ENCODE measurements at regions not wholly inside any gene's neighbourhood (a gene's known extent, or its start where the extent isn't known, plus 50 kb on each side); places are given as distances from the start of the nearest gene placed in this dataset.

- Histone ChIP-seq H4K8ac (ENCODE audit: extremely low read depth, insufficient read depth, low read length) (no peak overlapping the region), H2BK5ac (ENCODE audit: low read depth, low read length) (no peak overlapping the region), H3K14ac (ENCODE audit: insufficient read length) (no peak overlapping the region), H3K27me3 (replicated peaks in 1 of 4; ENCODE audit: control insufficient read depth in 3 of 4, extremely low read depth in 1 of 4, insufficient read depth in 3 of 4, low read length in 3 of 4) (no peaks in the 10 kb centered on the region), H3K4me2 (ENCODE audit: insufficient read depth in 1 of 2, low read depth in 2 of 2, low read length in 2 of 2) (no peak overlapping the region), H3K4me1 (replicated peaks in 1 of 4; ENCODE audit: control insufficient read depth in 3 of 4, insufficient read depth in 4 of 4, low read length in 3 of 4) (no peaks in the 10 kb centered on the region; a peak in 1 of 7 replicates), H3K36me3 (ENCODE audit: control insufficient read depth in 2 of 4, insufficient read depth in 4 of 4, low read length in 3 of 4) (no peaks in the 10 kb centered on the region), H3K23ac (ENCODE audit: insufficient read length) (no peak overlapping the region), H4K91ac (replicated peaks; ENCODE audit: insufficient read length, low read length) (no peak overlapping the region), H3K27ac (ENCODE audit: low read depth, low read length) (no peak overlapping the region), H2BK20ac (ENCODE audit: low read length) (no peak overlapping the region), H3K4me3 (ENCODE audit: extremely low read depth in 1 of 4, insufficient read depth in 2 of 4, low read depth in 3 of 4, low read length in 4 of 4) (no peak overlapping the region), H3K79me1 (ENCODE audit: low read depth, low read length) (no peaks in the 10 kb centered on the region), H3K56ac (replicated peaks; ENCODE audit: insufficient read length, low read depth, low read length) (no peak overlapping the region), H3K23me2 (ENCODE audit: low read depth, low read length) (no peaks in the 10 kb centered on the region), H2BK15ac (ENCODE audit: low read length) (no peak overlapping the region), H3K9me3 (ENCODE audit: insufficient read depth in 2 of 2, low read depth in 1 of 2, low read length in 1 of 2) (no peaks in the 10 kb centered on the region), H4K5ac (ENCODE audit: insufficient read length, low read depth, low read length) (no peak overlapping the region), H4K20me1 (replicated peaks in 1 of 2; ENCODE audit: control insufficient read depth in 1 of 2, insufficient read depth in 2 of 2, low read length in 2 of 2) (no peaks in the 10 kb centered on the region), H2AK5ac (ENCODE audit: low read depth, low read length) (no peak overlapping the region), H2BK120ac (replicated peaks; ENCODE audit: low read depth, low read length) (no peak overlapping the region), H3K79me2 (ENCODE audit: control insufficient read depth in 1 of 2, insufficient read depth in 2 of 2, low read length in 2 of 2) (no peaks in the 10 kb centered on the region), H3K18ac (ENCODE audit: extremely low read depth, low read length) (no peak overlapping the region), H3K4ac (replicated peaks; ENCODE audit: insufficient read length, low read depth, low read length) (no peak overlapping the region), H2BK12ac (ENCODE audit: low read depth, low read length) (no peak overlapping the region), H3K9ac (replicated peaks in 1 of 4; ENCODE audit: extremely low read depth in 1 of 4, low read depth in 3 of 4, low read length in 3 of 4) (no peak overlapping the region), H2AFZ (ENCODE audit: low read length) (no peak overlapping the region)
- WGBS, 2 experiments (ENCODE audit: extremely low coverage in 1 of 2, insufficient coverage in 1 of 2, insufficient read length in 1 of 2, insufficient replicate concordance in 2 of 2, low coverage in 1 of 2, low lambda C conversion rate in 2 of 2, missing lambda C conversion rate in 1 of 2): 80% methylated on average over 11 of the region's 11 CpGs; no CpG with 5 or more reads in 1 of the 2 experiments
- DNase-seq (ENCODE audit: low read depth in 1 of 2, low spot score in 2 of 2): no peak
- TF ChIP-seq SIRT6 (IDR thresholded peaks at IDR 0.05; ENCODE audit: low read length): no peak
- no peak for TF ChIP-seq CTCF (IDR thresholded peaks at IDR 0.05; ENCODE audit: control extremely low read depth in 1 of 3, insufficient read depth in 1 of 3, low read depth in 1 of 3, low read length in 3 of 3)
- TF ChIP-seq SP2 (IDR thresholded peaks at IDR 0.05; ENCODE audit: low read length): no peak
- no peak for TF ChIP-seq RXRA (IDR thresholded peaks at IDR 0.05; ENCODE audit: insufficient read depth, low read depth, low read length)
- no peak for TF ChIP-seq ATF3 (IDR thresholded peaks at IDR 0.05; ENCODE audit: insufficient read depth, low read depth, low read length)
- TF ChIP-seq CBX5 (IDR thresholded peaks at IDR 0.05; ENCODE audit: low read depth, low read length): no peak
- TF ChIP-seq TBP (IDR thresholded peaks at IDR 0.05; ENCODE audit: low read depth, low read length): no peak
- TF ChIP-seq TAF7 (optimal IDR thresholded peaks at IDR 0.05; ENCODE audit: borderline replicate concordance, low read depth, low read length): no peak
- POLR2A ChIA-PET (ENCODE audit: partially characterized antibody): no interaction called here
- no peak for FAIRE-seq
- CTCF ChIA-PET (ENCODE audit: partially characterized antibody): interaction anchor here (1.8 kb wide), 1 partner anchor 353 kb away, joined by 5 read pairs; no protein-coding TSS in a partner anchor
These were observed 293.5 kb downstream of the KBTBD8 start for GRCh38 chr3:67291287-67292252.

All from H1 (cell line).